ENCODE measurements at regions not wholly inside any gene's neighbourhood (a gene's known extent, or its start where the extent isn't known, plus 50 kb on each side); places are given as distances from the start of the nearest gene placed in this dataset.

DNA sequence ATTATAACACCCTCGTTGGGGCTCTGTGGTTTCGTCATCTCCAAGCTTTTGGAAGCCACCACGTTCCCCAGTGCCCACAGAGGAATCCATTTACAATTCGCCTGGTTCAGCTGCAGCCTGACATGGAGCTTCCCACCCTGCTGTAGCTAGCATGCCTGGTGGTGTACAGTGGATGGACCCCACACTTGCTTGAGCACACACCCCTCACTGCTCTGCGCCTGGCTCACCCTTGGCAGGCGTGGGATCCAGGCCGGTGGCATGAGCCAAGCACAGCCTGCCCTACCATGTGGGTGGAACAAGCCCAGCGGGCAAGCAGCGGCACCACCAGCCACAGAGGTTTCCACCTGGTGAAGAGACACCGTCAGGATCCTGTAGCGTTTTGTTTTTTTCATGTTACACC lies 1045.7 kb upstream of the CDH9 start:
- no peak for TF ChIP-seq TCF12 (IDR thresholded peaks at IDR 0.05; ENCODE audit: low read depth)
- TF ChIP-seq TEAD4 (IDR thresholded peaks at IDR 0.05) = no peak
- TF ChIP-seq, protein P1, sequence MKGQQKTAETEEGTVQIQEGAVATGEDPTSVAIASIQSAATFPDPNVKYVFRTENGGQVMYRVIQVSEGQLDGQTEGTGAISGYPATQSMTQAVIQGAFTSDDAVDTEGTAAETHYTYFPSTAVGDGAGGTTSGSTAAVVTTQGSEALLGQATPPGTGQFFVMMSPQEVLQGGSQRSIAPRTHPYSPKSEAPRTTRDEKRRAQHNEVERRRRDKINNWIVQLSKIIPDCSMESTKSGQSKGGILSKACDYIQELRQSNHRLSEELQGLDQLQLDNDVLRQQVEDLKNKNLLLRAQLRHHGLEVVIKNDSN (IDR thresholded peaks at IDR 0.05) = no peak
- no peak for TF ChIP-seq TAF1 (IDR thresholded peaks at IDR 0.05; ENCODE audit: low read depth)
- TF ChIP-seq ZBTB7A (IDR thresholded peaks at IDR 0.05; ENCODE audit: low read depth) = no peak
- TF ChIP-seq EP300 (IDR thresholded peaks at IDR 0.05; ENCODE audit: borderline replicate concordance) = no peak
- TF ChIP-seq CREB1 (IDR thresholded peaks at IDR 0.05; ENCODE audit: low read depth) = no peak
- no peak for TF ChIP-seq YY1 (IDR thresholded peaks at IDR 0.05; ENCODE audit: low read depth)
- no peak for TF ChIP-seq EGR1 (IDR thresholded peaks at IDR 0.05)
- no peak for TF ChIP-seq RAD21 (IDR thresholded peaks at IDR 0.05; ENCODE audit: low read depth)
- no peak for TF ChIP-seq FOXM1 (IDR thresholded peaks at IDR 0.05; ENCODE audit: borderline replicate concordance, low read depth)
- TF ChIP-seq, protein P2, sequence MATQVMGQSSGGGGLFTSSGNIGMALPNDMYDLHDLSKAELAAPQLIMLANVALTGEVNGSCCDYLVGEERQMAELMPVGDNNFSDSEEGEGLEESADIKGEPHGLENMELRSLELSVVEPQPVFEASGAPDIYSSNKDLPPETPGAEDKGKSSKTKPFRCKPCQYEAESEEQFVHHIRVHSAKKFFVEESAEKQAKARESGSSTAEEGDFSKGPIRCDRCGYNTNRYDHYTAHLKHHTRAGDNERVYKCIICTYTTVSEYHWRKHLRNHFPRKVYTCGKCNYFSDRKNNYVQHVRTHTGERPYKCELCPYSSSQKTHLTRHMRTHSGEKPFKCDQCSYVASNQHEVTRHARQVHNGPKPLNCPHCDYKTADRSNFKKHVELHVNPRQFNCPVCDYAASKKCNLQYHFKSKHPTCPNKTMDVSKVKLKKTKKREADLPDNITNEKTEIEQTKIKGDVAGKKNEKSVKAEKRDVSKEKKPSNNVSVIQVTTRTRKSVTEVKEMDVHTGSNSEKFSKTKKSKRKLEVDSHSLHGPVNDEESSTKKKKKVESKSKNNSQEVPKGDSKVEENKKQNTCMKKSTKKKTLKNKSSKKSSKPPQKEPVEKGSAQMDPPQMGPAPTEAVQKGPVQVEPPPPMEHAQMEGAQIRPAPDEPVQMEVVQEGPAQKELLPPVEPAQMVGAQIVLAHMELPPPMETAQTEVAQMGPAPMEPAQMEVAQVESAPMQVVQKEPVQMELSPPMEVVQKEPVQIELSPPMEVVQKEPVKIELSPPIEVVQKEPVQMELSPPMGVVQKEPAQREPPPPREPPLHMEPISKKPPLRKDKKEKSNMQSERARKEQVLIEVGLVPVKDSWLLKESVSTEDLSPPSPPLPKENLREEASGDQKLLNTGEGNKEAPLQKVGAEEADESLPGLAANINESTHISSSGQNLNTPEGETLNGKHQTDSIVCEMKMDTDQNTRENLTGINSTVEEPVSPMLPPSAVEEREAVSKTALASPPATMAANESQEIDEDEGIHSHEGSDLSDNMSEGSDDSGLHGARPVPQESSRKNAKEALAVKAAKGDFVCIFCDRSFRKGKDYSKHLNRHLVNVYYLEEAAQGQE (IDR thresholded peaks at IDR 0.05; ENCODE audit: low read depth) = no peak
- no peak for TF ChIP-seq CEBPB (IDR thresholded peaks at IDR 0.05)
- no peak for TF ChIP-seq NFIC (IDR thresholded peaks at IDR 0.05)
- TF ChIP-seq, protein P3, sequence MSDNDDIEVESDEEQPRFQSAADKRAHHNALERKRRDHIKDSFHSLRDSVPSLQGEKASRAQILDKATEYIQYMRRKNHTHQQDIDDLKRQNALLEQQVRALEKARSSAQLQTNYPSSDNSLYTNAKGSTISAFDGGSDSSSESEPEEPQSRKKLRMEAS (IDR thresholded peaks at IDR 0.05) = no peak

DNA sequence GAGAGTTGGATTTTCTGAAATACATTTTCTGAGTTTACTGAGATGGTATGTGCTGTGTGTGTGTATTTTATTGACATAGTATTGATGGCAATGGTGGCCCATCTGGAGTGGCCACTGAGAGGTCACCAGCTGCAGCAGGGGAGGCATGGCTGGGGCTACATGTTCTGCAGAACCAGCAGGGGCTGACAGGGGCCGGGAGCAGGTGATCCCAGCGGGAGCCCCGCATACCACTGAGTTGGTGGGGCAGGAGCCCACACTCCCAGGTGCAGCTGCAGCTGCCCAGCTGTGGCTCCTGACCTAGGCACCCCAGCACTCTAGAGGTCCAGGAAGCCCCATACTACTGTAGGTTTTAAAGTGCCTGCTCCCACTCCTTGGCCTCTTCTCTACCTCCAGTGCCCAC lies 1044.2 kb upstream of the CDH9 start:
- no peak for TF ChIP-seq EGR1 (IDR thresholded peaks at IDR 0.05)
- TF ChIP-seq CEBPB (IDR thresholded peaks at IDR 0.05) = no peak
- TF ChIP-seq ZBTB7A (IDR thresholded peaks at IDR 0.05; ENCODE audit: low read depth) = no peak
- no peak for TF ChIP-seq FOXM1 (IDR thresholded peaks at IDR 0.05; ENCODE audit: borderline replicate concordance, low read depth)
- no peak for TF ChIP-seq CREB1 (IDR thresholded peaks at IDR 0.05; ENCODE audit: low read depth)
- no peak for TF ChIP-seq RAD21 (IDR thresholded peaks at IDR 0.05; ENCODE audit: low read depth)
- no peak for TF ChIP-seq YY1 (IDR thresholded peaks at IDR 0.05; ENCODE audit: low read depth)
- no peak for TF ChIP-seq NFIC (IDR thresholded peaks at IDR 0.05)
- no peak for TF ChIP-seq TCF12 (IDR thresholded peaks at IDR 0.05; ENCODE audit: low read depth)
- TF ChIP-seq, protein P1 (IDR thresholded peaks at IDR 0.05) = no peak
- no peak for TF ChIP-seq EP300 (IDR thresholded peaks at IDR 0.05; ENCODE audit: borderline replicate concordance)
- no peak for TF ChIP-seq TEAD4 (IDR thresholded peaks at IDR 0.05)
- TF ChIP-seq, protein P2 (IDR thresholded peaks at IDR 0.05; ENCODE audit: low read depth) = no peak
- TF ChIP-seq, protein P3 (IDR thresholded peaks at IDR 0.05) = no peak
- no peak for TF ChIP-seq TAF1 (IDR thresholded peaks at IDR 0.05; ENCODE audit: low read depth)

DNA sequence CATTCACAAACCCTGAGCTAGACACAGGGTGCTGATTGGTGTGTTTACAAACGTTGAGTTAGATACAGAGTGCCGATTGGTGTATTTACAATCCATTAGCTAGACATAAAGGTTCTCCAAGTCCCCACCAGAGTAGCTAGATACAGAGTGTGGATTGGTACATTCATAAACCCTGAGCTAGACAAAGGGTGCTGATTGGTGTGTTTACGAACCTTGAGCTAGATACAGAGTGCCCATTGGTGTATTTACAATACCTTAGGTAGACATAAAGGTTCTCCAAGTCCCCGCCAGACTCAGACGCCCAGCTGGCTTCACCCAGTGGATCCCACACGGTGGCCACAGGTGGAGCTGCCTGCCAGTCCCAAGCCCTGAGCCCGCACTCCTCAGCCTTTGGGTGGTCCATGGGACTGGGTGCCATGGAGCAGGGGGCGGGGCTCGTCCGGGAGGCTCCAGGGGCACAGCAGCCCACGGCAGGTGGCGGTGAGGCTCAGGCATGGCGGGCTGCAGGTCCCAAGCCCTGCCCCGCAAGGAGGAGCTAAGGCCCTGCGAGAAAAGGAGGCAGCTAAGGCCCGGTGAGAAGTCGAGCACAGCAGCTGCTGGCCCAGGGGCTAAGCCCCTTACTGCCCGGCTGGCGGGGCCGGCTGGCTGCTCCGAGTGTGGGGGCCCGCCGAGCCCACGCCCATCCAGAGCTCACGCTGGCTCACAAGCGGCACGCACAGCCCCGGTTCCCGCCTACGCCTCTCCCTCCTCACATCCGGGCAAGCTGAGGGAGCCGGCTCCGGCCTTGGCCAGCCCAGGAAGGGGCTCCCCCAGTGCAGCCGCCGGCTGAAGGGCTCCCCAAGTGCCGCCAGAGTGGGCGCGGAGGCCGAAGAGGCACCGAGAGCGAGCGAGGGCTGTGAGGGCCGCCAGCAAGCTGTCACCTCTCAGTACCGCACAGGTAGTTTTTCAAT lies 1039.2 kb upstream of the CDH9 start:
- TF ChIP-seq FOXM1 (IDR thresholded peaks at IDR 0.05; ENCODE audit: borderline replicate concordance, low read depth) = no peak
- no peak for TF ChIP-seq TAF1 (IDR thresholded peaks at IDR 0.05; ENCODE audit: low read depth)
- TF ChIP-seq RAD21 (IDR thresholded peaks at IDR 0.05; ENCODE audit: low read depth) = no peak
- TF ChIP-seq TEAD4 (IDR thresholded peaks at IDR 0.05) = no peak
- TF ChIP-seq, protein P1 (IDR thresholded peaks at IDR 0.05) = no peak
- no peak for TF ChIP-seq CEBPB (IDR thresholded peaks at IDR 0.05)
- TF ChIP-seq YY1 (IDR thresholded peaks at IDR 0.05; ENCODE audit: low read depth) = no peak
- no peak for TF ChIP-seq TCF12 (IDR thresholded peaks at IDR 0.05; ENCODE audit: low read depth)
- no peak for TF ChIP-seq EGR1 (IDR thresholded peaks at IDR 0.05)
- TF ChIP-seq, protein P3 (IDR thresholded peaks at IDR 0.05) = no peak
- TF ChIP-seq, protein P2 (IDR thresholded peaks at IDR 0.05; ENCODE audit: low read depth) = no peak
- no peak for TF ChIP-seq CREB1 (IDR thresholded peaks at IDR 0.05; ENCODE audit: low read depth)
- no peak for TF ChIP-seq ZBTB7A (IDR thresholded peaks at IDR 0.05; ENCODE audit: low read depth)
- no peak for TF ChIP-seq EP300 (IDR thresholded peaks at IDR 0.05; ENCODE audit: borderline replicate concordance)
- TF ChIP-seq NFIC (IDR thresholded peaks at IDR 0.05) = no peak

Data from Ishikawa (cell line).